ENCODE measurements at regions not wholly inside any gene's neighbourhood (a gene's known extent, or its start where the extent isn't known, plus 50 kb on each side); places are given as distances from the start of the nearest gene placed in this dataset.

DNA sequence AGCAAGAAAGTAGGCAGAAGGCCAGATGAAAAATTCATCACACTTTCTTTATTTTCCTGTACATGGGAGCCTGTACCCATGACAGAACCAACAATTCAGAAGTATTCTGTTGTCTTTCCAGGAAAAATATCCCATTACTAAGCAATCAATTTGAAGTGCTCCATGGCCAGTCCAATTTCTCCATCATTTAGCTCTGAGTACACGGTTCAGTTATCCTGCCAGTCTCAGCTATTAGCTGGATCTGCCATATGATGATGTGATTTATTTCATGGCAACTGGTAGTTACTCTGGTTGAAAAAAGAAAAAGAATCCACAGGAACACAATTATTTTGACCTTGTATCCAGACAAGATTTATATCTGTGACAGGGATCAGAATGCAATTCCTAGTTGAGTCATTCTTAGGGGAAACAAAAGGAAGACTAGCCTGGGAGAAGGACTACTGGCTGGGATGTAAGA lies 70.6 kb upstream of the GORAB start:
- no peak for DNase-seq

DNA sequence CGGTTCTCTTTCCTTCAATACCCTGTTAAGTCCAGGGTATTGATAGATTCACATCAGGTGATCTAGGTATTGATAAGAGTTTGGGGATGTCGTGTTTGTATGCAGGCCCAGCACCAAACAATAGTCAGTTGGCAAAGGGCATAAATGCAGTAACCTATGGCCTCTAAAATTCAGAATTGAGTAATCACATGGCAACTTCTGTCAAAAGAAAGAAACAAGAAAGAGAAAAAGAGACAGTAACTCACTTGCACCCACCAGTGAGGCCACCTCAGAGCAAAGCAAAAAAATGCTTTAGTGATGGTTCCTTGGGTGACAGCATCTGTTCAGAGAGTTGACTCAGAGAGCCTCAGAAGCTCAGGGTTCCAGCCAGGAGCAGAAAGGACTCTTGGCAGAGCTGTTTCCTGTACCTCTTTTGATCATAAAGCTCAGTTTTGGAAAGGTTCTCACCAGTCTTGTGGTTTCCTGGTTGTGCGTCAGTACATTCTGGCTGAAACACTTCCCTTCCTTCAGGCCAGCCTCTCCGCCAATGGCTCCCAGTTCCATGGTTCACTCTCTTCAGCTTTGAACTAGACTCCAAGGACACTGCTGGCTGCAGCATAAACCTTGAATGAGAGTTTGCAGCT lies 70.1 kb upstream of the GORAB start:
- no peak for DNase-seq

DNA sequence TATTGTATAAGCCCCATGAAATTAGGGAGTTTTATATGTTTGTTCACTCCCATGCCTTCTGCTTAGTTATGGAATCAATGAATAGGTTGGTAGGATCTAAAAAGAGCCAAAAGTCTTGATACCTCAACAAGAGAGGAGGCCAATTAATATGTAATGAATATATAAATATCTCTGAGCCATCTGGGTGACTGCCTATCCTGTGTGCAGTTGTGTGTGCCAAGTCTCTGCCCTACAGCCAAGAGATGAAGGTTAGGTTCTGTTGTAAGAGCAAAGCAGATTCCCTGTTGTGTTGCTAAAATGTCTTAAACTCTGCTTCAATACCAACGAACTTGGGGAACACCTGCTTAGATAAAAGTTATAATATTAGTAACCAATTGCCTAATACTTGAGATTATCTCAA lies 61.8 kb upstream of the GORAB start:
- no peak for DNase-seq

- no peak for DNase-seq
Observed at GRCh38 chr1:170471398-170472053, 60.4 kb upstream of the GORAB start.

- no peak for DNase-seq
Observed at GRCh38 chr1:170481000-170481399, 51.0 kb upstream of the GORAB start.

All from activated CD8-positive, alpha-beta memory T cell treated with anti-CD3 and anti-CD28 coated beads, Interleukin-2, amount 50 U/mL, for 48 hours (primary cell).